Fibroblast of lung (primary cell): ENCODE measurements at regions not wholly inside any gene's neighbourhood (a gene's known extent, or its start where the extent isn't known, plus 50 kb on each side); places are given as distances from the start of the nearest gene placed in this dataset.

Source experiments
- CTCF ChIP-seq, 2 donors: IDR thresholded peaks in 1 of 2; conservative IDR thresholded peaks in 1 of 2; 1 replicate in 1 of 2; 2 replicates in 1 of 2; pipeline ENCODE4 v1.5.1; 2011 to 2012; ENCODE audit warnings: low read length in 2 of 2, control low read depth in 1 of 2, inconsistent platforms in 1 of 2, low read depth in 1 of 2, mild to moderate bottlenecking in 1 of 2
- EZH2 ChIP-seq: IDR thresholded peaks from 2 replicates; pipeline ENCODE4 v1.5.1; 2012; ENCODE audit warnings: low read length, control low read depth, mild to moderate bottlenecking; ENCODE audit errors: missing control alignments

DNA sequence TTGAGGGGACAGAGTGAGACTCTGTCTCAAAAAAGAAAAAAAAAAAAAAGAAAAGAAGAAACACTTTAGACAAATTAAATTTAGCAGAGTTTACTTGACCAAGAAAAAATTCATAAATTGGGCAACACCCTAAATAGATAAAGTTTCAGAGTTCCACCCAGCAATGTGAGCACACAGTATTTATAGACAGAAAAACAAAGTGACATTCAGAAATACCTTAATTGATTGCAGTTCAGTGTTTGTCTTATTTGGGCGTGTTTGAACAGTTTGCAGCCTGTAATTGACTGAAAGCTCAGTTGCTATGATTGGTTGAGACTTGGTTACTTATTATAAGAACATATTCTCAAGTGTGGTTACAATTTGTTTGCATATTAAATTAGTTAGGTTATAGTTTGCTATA lies 603.5 kb upstream of the NEGR1 start:
- TF ChIP-seq CTCF (conservative IDR thresholded peaks at IDR 0.05 in 1 of 2, IDR thresholded peaks at IDR 0.05 in 1 of 2; ENCODE audit: low read depth in 1 of 2, low read length in 2 of 2) = no peak
- no peak for TF ChIP-seq EZH2
